Islet precursor cell (in vitro differentiated cells): ENCODE measurements at regions not wholly inside any gene's neighbourhood (a gene's known extent, or its start where the extent isn't known, plus 50 kb on each side); places are given as distances from the start of the nearest gene placed in this dataset.
"Not testable (repeated sequence)": the region's sequence is repeated elsewhere in the genome, so short reads cannot be mapped to it uniquely, and the experiment has no call there.

ENCODE experiments used
- DNase-seq: peaks from one replicate; pipeline ENCODE4 v3.0.0-alpha.2; 2018

DNA sequence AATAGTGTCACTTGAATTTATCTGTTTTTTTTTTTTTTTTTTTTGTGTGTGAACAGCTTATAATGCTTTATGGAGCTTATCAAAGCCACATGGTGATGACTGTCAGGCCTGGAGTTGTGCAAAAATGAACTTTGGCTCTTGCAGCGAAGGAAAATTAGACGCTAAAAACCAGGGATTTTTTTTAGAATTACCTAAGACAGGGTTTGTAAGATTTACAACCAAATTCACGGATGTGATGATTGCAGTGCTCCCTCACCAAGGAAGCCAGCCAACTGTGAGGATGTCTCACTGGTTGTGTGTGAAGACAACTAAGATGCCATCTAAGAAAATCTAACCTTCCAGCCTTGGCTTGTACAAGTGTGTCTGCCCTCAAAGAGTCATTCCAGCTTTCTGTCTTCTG lies 127.1 kb upstream of the SLC4A4 start:
- no peak for DNase-seq

DNA sequence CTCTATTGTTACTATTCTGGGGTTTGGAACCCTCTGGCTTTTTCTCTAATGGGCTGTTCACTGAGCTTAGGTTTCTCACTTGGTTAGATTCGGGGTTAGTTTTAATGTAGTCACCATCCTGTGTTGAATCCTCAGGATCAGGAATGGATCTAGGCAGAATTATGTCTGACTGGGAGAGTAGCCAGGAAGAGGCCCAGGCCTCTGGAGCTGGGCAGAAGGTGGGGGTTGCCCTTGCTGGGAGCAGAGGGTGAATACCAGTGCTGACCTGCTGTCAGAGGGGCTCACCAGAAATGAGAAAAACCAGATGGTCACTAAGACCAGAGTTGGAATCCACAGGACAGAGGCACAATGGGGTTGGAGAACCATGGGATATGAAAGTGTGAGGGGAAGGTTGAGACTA lies 126.6 kb upstream of the SLC4A4 start:
- DNase-seq, result no peak

DNA sequence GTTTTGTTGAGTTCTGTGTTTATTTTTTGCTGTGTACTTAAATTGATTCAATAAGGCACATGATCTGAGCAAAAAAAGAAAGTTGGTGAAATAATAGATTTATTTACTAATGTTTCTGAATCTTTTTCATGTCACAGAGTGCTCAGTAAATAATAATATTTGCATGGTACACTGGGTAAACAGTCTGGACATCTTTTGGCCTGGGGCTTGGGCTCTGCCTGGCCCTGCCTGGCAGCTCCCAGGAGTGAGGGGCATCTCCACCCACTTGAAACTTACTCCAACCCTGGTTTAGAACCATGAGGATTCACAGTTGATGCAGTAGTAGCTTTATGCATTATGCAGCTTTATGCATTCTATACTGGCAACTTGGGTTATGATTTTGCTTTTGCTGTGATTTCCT lies 124.2 kb upstream of the SLC4A4 start:
- no peak for DNase-seq

DNA sequence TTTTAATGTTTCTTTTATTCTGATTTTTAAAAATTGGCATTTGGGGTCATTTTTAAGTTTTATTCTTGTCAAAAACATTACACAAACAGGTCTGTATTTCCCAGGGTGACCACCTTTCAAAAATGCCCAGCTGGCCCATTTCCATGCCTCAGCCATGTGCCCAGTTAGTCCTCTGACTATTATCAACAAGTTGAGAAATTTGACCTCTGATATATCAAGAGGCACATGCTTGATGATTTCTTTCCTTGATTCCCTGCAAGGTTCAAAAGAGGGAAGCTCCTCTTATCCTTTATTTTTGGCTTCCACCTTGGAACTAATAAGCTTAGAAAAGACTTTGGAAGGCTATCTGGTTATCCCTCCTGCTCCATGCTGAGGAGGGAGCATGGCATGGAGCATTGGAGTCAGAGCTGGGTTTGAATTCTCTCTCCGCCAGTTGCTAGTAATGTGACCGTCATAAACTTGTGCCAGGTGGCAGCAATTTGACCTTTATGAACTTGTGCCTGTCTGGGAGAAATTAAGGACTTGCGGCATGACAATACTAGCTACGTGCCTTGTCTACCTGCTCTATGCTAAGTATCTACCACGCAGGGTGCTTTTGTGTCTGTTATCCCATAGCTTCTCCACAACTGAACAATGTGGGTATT lies 122.4 kb upstream of the SLC4A4 start:
- no peak for DNase-seq

DNA sequence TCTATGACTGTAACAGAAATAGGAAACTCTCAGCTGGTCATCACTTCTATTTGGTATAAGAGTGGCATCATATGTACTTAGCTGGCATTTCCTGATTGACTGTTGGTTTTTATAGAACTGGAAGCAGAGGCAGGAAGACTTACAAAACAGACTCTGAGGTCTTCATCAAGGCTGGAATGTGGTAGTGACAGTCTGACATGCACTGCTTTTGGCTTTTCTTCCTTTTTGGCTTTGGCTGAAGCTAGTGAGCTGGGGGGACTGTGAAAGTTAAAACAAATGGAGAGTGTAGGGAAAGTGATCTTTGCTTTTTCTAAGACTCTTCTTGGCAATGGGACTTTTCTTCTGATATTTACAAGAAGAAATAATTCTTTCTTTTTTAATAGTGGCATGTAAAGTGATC lies 121.1 kb upstream of the SLC4A4 start:
- no peak for DNase-seq

DNA sequence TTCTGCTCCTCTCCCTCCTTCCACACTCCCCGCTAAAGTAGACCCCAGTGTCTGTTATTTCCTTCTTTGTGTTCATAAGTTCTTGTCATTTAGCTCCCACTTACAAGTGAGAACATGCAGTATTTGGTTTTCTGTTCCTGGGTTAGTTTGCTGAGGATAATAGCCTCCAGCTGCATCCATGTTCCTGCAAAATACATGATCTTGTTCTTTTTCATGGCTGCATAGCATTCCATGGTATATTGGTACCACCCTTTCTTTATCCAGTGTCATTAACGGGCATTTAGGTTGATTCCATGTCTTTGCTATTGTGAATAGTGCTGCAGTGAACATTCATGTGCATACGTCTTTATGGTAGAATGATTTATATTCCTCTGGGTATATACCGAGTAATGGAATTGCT lies 118.0 kb upstream of the SLC4A4 start:
- DNase-seq, result not testable (repeated sequence)

DNA sequence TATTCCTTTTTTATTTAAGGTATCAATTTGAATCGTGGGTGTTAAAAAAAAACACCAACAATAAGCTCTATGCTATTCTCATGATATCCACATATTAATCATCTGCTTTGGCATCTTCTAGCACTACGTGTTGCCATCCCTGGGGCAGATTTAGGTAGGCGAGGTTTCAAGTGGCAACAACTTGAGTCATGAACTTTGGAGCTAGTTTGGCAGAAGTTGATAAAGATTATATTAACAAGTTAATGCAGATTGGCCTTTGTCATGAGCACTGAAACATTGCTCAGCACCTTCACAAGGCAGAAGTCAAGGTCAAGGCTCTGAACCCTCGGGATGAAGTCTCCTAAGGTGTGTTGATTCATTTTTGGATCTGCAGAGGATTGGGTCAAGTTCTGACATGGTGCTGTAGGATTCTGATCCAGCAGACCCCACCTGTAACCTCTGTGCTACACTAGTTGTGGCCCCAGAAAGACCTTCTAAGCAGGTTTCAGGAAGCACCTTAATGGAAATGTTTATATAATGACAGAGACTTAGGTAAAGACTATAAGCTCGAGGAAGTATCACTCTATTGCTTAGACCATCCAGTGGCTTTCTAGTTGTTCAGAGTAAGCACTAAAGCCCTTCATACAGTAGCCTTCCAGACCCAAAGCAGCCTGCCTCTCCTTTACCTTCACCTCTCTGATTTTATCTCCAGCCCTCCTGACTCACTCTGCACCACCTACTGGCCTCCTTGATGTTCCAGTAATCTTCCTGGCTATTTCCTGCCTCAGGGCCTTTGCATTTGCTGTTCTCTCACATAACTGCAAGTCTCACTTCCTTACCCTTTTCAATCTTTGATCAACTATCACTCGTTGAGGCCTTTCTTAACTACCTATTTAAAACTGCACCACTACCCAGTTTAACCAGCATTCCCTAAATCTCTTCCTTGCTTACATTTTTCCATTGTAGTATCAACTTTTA lies 117.0 kb upstream of the SLC4A4 start:
- no peak for DNase-seq

DNA sequence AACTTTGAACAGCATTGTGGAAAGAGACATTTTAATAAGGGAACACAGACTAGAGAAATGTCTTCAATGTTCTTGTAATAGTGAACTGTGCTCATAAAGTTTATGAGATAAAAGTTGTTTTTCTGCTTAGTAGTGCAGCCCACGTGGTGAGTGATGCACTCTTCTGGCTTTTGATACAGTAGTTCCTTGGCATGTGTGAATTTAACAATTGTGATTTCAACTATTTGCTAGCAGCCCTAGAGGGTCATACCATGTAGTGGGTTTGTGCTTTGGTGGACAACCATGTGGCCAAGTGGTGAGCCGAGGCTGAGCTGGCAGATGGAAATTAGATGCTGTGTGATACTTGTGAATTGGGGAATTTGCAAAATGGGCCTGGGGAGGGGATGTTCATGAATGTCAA lies 116.2 kb upstream of the SLC4A4 start:
- no peak for DNase-seq

DNA sequence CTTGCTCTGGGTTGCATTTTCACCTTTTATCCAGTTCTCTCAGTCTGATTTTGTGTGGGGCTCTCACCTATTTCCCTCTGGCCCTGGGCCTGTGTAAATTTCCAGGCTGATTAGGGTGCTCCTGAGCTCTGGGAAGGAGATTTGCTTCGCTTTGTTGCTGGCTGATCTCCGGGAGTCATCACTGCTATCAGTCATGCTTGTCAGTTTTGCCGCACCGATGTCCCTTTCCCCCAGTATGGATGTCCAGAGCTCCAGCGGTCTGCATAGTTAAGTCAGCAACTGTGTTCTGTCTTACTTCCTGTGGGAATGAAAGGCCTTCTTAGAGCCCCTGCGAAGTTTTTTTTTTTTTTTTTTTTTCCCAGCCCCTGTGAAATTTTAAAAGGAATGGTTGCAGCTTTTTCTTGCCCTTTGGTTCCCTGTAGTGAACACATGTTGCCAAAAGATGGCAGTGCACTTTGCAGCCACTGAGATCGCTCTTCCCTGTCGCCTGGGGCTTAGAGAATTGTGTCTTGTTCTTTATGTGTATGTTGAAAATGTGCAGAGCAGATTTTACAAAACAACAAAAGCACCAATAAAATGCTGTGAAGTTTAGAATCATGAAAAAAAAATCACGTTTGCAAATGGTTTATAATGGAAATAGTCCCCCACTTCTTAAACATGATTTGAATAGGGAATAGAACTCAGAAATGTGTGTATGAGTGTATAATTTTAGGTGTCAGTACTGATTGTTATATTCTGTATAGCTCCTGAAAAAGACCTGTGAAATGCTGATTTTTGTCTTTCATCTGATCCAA lies 109.1 kb upstream of the SLC4A4 start:
- DNase-seq, result peak; percentile 81

DNA sequence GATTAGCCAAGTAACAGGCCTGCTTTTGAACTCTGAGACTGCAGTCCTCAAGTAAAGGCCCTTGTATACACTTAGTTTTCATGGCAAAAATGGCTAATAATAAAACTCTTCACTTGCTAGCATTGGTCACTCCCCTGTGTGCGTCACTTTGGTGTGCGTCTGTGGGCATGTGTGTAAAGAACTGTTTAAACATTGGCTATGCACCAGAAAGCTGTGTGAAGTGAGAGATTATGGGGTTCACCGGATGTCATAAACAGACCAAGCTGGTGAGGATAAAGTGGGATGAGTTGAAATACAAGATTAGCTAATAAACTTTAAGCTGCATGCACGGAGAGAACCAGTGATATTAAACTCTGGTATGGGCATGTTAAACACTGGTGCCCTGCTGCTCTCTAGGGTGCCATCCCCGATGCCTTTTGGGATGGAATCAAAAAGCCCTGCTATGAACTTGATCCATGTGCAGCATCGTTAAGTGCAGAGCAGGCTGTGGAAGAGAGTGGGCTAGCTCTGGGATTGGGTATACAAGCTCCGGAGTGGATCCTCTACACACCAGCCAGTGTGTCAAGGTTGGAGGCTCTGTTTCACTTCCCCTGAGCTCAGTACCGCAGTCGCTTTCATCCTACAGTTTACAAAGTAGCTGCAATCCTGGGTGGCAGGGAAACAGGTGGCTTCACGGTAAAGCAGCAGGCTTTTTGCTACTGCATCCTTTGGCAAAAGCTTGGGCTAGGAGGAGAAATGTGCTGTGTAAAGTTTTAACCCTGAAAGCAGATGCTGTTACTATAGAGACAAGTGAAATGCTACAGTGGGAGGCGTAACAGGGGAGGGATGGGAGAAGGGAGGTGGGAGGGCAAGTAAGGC lies 108.3 kb upstream of the SLC4A4 start:
- no peak for DNase-seq

DNA sequence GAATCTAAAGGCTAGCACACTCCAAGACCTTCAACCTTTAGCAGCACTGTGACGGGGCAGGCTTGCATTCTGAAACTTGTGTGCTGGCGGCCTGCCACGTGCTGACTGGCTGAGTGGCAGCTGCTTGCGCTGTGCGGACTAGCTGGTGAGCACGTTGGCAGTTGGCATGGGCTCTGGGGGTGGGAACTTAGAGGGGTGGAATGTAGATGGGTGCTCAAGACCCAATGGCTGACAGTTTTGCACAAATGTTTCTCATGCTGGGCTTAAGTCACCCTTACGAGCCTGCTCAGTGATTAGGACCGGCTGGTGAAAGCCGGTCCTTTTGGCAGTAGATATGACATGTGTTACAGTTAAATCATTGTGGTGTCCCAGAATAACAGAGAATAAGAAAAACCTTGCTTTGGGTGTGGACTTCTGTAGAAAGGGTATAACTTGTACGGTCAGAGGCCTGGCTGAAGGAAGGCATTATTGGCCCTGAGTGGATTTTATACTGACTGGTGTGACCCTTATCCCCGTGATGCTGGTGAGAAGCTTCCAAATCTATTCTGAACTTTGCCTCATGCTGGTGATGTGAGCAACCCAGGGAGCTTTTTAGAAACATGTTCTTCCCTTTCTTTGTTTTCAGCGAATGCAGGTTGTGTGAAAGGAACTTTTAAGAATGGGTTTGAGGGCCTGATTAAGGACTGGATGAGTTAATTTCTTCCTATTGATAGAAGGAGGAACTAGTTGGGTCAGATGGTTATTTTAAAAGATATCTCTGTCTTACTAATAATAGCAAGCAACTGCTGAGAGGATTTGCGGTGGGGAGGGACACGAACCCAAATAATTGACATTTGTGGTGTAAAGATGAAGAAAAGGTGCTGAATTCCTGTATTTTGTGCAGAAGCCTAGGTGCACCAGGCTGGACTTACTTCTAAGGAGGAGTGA lies 107.4 kb upstream of the SLC4A4 start:
- no peak for DNase-seq

DNA sequence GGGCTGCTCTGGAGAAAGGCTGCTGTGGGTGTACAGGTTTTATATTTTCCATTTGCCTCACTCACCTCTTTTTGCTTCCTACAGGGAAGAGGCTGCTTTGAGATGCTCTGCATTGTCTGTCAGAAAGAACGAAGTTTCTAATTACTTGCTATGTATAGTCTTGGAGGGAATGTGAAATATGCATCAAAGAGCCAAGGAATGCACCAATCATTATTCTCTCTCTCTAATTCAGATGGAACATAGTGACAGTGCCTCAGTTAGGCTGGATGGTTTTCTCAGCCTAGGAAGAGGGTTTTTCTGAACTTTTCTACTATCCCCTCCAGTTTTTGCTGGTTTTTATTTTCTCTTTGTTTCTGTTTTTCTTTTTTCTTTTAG lies 106.8 kb upstream of the SLC4A4 start:
- DNase-seq, result no peak

DNA sequence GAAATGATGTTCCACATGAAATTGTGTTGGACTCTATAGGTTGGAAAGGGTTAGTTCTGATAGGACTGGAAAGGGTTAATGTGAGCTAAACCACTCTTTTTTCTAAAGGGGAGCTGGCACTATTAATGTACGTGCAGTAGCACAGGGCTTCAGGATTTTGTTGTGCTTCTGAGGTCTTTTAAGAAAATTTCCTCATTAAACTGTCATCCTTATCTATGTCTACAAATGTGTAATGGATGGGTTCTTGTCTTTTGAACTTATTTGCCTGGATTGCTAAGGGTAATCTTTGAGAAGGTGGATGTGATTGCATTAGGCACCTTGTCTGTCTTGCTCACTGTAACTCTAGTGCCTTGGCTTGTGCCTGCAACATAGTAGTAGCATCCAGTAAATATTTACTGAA lies 106.0 kb upstream of the SLC4A4 start:
- DNase-seq, result no peak

DNA sequence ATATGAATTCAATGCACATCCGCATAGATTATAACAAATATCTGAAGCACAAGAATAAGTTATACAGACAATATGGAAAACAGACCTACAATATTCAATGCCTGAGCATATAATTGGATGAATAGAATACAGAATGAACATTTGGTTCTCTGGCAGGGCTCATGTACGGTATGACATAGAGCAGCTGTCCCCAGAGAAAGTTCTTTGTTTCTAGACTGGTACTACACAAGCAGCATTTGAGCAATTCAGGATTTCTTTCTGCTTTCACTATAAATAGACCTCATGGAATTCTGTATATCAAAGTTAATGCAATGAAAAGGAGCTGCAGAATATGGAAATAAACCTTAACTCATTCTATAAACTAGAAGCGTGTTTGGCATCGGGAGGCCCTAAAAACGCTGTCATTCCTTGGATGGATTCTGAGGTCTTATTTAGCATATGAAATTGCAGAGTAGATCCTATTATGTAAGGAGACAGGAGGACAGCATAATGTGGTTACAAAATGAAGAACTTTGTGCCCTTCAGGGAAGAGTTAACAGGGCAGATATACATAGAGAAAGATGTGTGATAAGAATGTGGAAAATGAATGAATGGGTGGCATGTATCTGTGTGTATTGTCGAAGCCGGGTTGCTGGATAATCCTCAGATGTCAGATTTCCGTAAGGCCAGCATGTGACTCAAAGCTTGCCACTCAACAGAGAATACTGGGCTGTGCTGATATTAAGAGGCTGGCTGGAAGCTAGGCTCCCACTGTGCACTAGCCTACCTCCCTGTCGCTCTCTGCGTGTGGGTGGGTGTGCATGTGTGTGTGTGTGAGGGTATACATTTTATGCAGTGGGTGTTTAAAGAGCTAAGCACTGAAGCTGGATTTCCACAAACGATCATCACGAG lies 103.3 kb upstream of the SLC4A4 start:
- no peak for DNase-seq

DNA sequence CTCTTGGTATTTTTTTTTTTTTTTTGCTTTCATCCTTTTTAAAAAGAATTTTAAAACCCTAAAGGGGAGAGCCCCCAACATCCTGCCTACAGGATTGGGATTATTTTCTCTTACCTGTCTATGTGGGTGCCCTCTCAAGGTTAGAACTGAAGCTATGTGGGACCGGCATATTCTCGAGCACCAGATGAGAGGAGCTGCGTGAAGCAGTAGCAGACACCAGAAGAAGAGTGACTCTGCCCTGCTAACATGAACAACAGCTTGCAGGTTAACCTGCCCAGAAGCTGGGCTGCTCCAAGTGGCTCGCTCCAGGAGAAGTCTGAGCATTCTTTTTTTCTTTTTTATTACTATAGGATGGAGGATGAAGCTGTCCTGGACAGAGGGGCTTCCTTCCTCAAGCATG lies 102.6 kb upstream of the SLC4A4 start:
- no peak for DNase-seq

DNA sequence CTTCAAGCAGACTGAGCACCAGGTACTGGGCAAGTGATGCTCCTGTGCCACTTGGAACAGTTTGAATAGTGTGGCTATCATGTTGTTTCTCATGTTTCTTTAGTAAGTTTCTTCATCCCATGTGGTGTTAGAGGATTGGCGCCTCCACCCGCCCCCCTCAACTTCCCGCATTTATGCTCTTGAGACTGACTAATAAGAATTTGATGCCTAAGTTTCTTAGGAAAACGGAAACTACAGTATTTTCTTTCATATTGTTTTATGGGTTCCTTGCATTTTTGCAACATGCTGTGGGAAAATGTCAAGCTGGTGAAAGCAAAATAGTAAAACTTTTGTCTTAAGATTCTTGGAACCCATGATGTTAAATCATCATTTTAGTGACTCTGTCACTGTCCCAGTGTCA lies 101.2 kb upstream of the SLC4A4 start:
- DNase-seq, result no peak

DNA sequence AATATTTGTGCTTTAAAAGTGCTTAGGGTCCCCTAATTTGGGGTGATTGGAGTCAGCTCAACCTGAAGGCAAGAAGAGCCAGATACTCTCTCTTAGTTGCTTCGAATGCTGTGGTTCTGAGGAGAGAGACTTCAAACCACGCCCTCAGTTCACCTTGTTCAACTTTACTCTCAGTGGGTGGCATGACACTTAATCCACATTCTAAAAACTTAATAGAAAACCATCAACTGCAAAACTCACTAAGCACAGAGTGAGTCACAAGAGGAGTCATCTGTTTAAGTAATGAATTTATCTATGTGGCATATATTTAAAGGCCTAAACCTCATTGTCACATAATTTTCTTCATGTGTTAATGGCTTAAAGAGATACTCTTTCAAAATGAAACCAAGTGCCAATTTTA lies 99.5 kb upstream of the SLC4A4 start:
- DNase-seq, result no peak

DNA sequence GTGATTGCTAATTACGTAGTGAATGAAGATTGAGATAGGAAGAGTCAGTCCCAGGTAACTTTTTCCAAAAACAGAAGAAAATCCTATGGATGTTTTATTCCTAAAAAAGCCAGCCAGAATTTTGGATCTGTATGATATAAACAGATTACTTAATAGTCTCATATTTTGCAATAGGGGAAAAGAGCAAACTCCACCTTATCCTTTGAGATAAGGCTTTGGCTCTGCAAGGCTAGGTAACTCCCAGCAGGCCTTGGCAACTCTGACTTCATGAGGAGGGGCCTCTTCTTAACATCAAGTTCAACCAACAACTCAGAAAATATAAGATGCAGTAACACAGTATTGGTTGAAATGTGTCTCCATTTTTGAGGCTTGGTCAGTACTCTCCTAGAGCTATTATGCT lies 98.7 kb upstream of the SLC4A4 start:
- DNase-seq, result no peak

DNA sequence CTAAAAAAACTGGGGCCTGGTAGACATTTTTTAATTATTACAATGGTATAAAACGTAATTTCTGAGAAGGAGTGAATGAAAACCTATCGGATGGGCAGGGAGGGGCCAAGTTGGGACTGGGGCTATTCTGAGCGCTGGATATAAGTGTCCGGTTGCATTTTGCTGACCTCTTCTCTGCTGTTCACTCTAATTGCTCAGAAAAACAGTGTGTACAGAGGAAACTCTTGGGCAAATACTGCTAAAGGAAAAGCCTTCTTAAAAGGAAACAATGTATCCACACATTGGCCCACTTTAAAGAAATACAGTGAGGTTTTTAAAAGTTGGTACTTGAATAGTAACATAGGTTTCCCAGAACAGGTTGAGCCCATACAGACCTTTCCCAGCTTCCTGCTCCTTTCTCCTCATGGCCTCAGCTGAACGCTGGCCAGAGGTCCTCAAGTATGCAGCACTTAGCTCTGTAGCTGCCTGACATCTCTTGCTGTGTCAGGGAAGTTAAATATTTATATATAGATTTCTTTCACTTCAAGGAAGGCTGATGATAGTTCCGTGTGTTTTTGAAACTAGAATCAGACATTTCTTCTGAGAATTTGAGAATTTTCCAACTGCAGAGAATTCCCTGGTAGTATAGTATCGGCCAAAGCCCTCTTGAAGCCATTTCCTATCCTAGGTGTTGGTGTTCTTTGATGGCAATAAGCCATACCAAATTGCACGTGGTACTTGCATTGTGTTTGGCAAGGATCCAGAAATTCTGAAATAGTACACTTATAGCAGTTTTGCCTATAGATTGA lies 97.1 kb upstream of the SLC4A4 start:
- no peak for DNase-seq
